ENCODE measurements at regions not wholly inside any gene's neighbourhood (a gene's known extent, or its start where the extent isn't known, plus 50 kb on each side); places are given as distances from the start of the nearest gene placed in this dataset.

- Histone ChIP-seq H3K27me3 (ENCODE audit: control insufficient read depth in 2 of 2, insufficient read depth in 2 of 2, low read length in 2 of 2) (no peaks in the 10 kb centered on the region), H3K4me2 (ENCODE audit: insufficient read depth, low read length) (no peak overlapping the region), H3K27ac (ENCODE audit: insufficient read depth, low read depth, low read length) (no peak overlapping the region), H4K20me1 (replicated peaks; ENCODE audit: control insufficient read depth, extremely low read depth, insufficient read depth, low read length) (no peaks in the 10 kb centered on the region), H3K79me2 (ENCODE audit: control insufficient read depth, insufficient read depth, low read length) (no peaks in the 10 kb centered on the region), H3K9me3 (replicated peaks; ENCODE audit: control insufficient read depth, insufficient read depth, low read length) (peaks cover 7% of the 10 kb centered on the region), H3K36me3 (ENCODE audit: control insufficient read depth in 2 of 2, extremely low read depth in 1 of 2, insufficient read depth in 2 of 2, low read length in 2 of 2) (no peaks in the 10 kb centered on the region), H2AFZ (ENCODE audit: low read depth, low read length) (no peak overlapping the region), H3K9me1 (replicated peaks; ENCODE audit: control insufficient read depth, extremely low read depth, insufficient read depth, low read length) (no peaks in the 10 kb centered on the region), H3K4me3 (replicated peaks in 1 of 3; ENCODE audit: insufficient read depth in 1 of 3, low read depth in 1 of 3, low read length in 3 of 3) (no peak overlapping the region), H3K4me1 (ENCODE audit: control insufficient read depth, extremely low read depth, insufficient read depth, low read length) (no peaks in the 10 kb centered on the region), H3K9ac (replicated peaks; ENCODE audit: extremely low read depth, insufficient read depth, low read length) (no peak overlapping the region)
- dilution Hi-C loops (cut with MboI; ENCODE audit: extremely low pct_ligation_motif_present, low sequenced_read_pairs) (no loop called here), intact Hi-C loops (cut with micrococcal nuclease) (no loop called here)
- TF ChIP-seq POLR2AphosphoS5 (IDR thresholded peaks at IDR 0.05; ENCODE audit: insufficient read depth, low read depth, low read length) (no peak), MAX (IDR thresholded peaks at IDR 0.05; ENCODE audit: insufficient read depth, insufficient read length) (no peak), GATA2 (IDR thresholded peaks at IDR 0.05; ENCODE audit: insufficient read depth, insufficient read length, low read depth, low read length) (no peak), FOS (IDR thresholded peaks at IDR 0.05; ENCODE audit: borderline replicate concordance, insufficient read depth, low read length) (no peak), POLR2A (IDR thresholded peaks at IDR 0.05; ENCODE audit: low read depth, low read length) (no peak), JUN (IDR thresholded peaks at IDR 0.05; ENCODE audit: borderline replicate concordance, insufficient read depth, insufficient read length, low read depth) (no peak), CTCF (IDR thresholded peaks at IDR 0.05; ENCODE audit: extremely low read depth in 1 of 2, insufficient read depth in 1 of 2, low read depth in 1 of 2, low read length in 2 of 2) (no peak), EZH2 (IDR thresholded peaks at IDR 0.05; ENCODE audit: borderline replicate concordance, low read depth, low read length, severe bottlenecking) (no peak), MYC (IDR thresholded peaks at IDR 0.05; ENCODE audit: low read depth, low read length) (no peak)
- DNase-seq (ENCODE audit: low read depth, low spot score) (no peak), FAIRE-seq (no peak)
- ChIA-PET POLR2A (no interaction called here), CTCF (no interaction called here)
- no TSS peak for BruUV-seq (replicated peaks)
These were observed 287.8 kb upstream of the ISL1 start for GRCh38 chr5:51095486-51095885.

Measured in endothelial cell of umbilical vein (primary cell).